GM12878 (cell line): ENCODE measurements at regions not wholly inside any gene's neighbourhood (a gene's known extent, or its start where the extent isn't known, plus 50 kb on each side); places are given as distances from the start of the nearest gene placed in this dataset.

Experiments
- ATAC-seq: fragments of 200-7000 bp; cut with Tn5 transposase; 3 replicates; pipeline ENCODE4 v1.9.1; 2020; ENCODE audit warnings: mild to moderate bottlenecking, moderate library complexity
- BruUV-seq: library from RNA; stranded (reverse); fragments of 400-500 nt; replicated peaks from 2 replicates; lab custom pipeline; 2021; lab: Mats Ljungman, UMichigan
- CTCF ChIA-PET: fragments of 300-600 bp; sonication (Branson Sonifier 250); formaldehyde crosslinking; extraction: SDS; loops from one replicate; lab custom pipeline; 2021; ENCODE audit warnings: inconsistent platforms; lab: Yijun Ruan, JAX
- POLR2A ChIA-PET: fragments of 350-600 bp; formaldehyde crosslinking; extraction: SDS; loops from one replicate; lab custom pipeline; 2021; ENCODE audit warnings: inconsistent platforms; lab: Charles Lee
- RAD21 ChIA-PET: fragments of 300-600 bp; sonication (Branson Sonifier 250); formaldehyde crosslinking; loops from one replicate; lab custom pipeline; 2023; ENCODE audit warnings: antibody characterized with exemption; ENCODE audit not compliant: unreplicated experiment; lab: Charles Lee
- SMC1A ChIA-PET: fragments of 300-600 bp; sonication (Branson Sonifier 250); formaldehyde crosslinking; loops from one replicate; lab custom pipeline; 2023; ENCODE audit not compliant: unreplicated experiment, uncharacterized antibody; lab: Charles Lee
- DNase-seq: peaks from one replicate; pipeline ENCODE4 v3.0.0-alpha.2; 2011; ENCODE audit warnings: low read depth, low spot score
- FAIRE-seq: peaks from 3 replicates; lab custom pipeline; 2011; peaks lifted over from hg19 to GRCh38; lab: Jason Lieb, UNC
- H2AFZ ChIP-seq: 2 replicates; pipeline ENCODE4 v1.6.0; 2011; ENCODE audit warnings: low read depth, low read length, control low read depth; ENCODE audit not compliant: control insufficient read depth
- H3K27ac ChIP-seq: 2 replicates; pipeline ENCODE4 v1.5.1; 2011; ENCODE audit warnings: control low read depth; ENCODE audit not compliant: control insufficient read depth, insufficient read depth
- H3K27me3 ChIP-seq, 2 experiments: replicated peaks in 1 of 2; 2 replicates each; pipeline versions ENCODE4 v1.6.0 to v1.6.1; 2011; ENCODE audit warnings: low read length in 1 of 2; ENCODE audit not compliant: control insufficient read depth in 2 of 2, insufficient read depth in 2 of 2
- H3K36me3 ChIP-seq, 2 experiments: 2 replicates each; pipeline ENCODE4 v1.5.1; 2011; ENCODE audit warnings: low read length in 1 of 2; ENCODE audit not compliant: control insufficient read depth in 2 of 2, insufficient read depth in 2 of 2
- H3K4me1 ChIP-seq: 2 replicates; pipeline ENCODE4 v1.6.1; 2011; ENCODE audit warnings: mild to moderate bottlenecking, low read length, moderate library complexity, mixed read lengths; ENCODE audit not compliant: control insufficient read depth, insufficient read depth
- H3K4me2 ChIP-seq: 2 replicates; pipeline ENCODE4 v1.6.0; 2011; ENCODE audit warnings: control low read depth; ENCODE audit not compliant: control insufficient read depth, insufficient read depth
- H3K4me3 ChIP-seq: fragments of 200-600 bp; sonication (generic); 2 replicates; pipeline ENCODE4 v1.5.1; 2016
- H3K79me2 ChIP-seq: 2 replicates; pipeline ENCODE4 v1.6.0; 2011; ENCODE audit warnings: low read length; ENCODE audit not compliant: control insufficient read depth, insufficient read depth
- H3K9ac ChIP-seq: 2 replicates; pipeline ENCODE4 v1.8.0; 2011; ENCODE audit warnings: low read length, control low read depth, mixed read lengths; ENCODE audit not compliant: control insufficient read depth, insufficient read depth
- H3K9me3 ChIP-seq: replicated peaks from 3 replicates; pipeline ENCODE4 v1.5.1; 2011; ENCODE audit warnings: mild to moderate bottlenecking, low read length; ENCODE audit not compliant: control insufficient read depth, insufficient read depth
- H4K20me1 ChIP-seq: 2 replicates; pipeline ENCODE4 v1.6.0; 2011; ENCODE audit not compliant: control insufficient read depth, insufficient read depth
- NBN ChIP-seq: fragments of 450-650 bp; IDR thresholded peaks from 2 replicates; pipeline ENCODE4 v1.6.1; 2016
- SRF ChIP-seq, 2 experiments: IDR thresholded peaks; 2 replicates each; pipeline ENCODE4 v1.6.1; 2011; ENCODE audit warnings: low read depth in 2 of 2, low read length in 2 of 2, mild to moderate bottlenecking in 1 of 2, moderate library complexity in 1 of 2
- WGBS: methylation state at CpG from one replicate; pipeline ENCODE4 v1.1.6; 2016; ENCODE audit warnings: low lambda C conversion rate; ENCODE audit not compliant: insufficient replicate concordance, insufficient coverage; ENCODE audit errors: missing lambda C conversion rate; 5-methylcytosine and 5-hydroxymethylcytosine counted together
- in situ Hi-C: fragments of 300-500 bp; cut with MboI; formaldehyde crosslinking; loops from 9 replicates; pipeline ENCODE4 v1.14.3; 2018; ENCODE audit warnings: mixed read lengths
- intact Hi-C: fragments of 100-400 bp; cut with micrococcal nuclease; formaldehyde crosslinking; loops from one replicate; pipeline ENCODE4 v1.14.2; 2022; ENCODE audit not compliant: unreplicated experiment

GRCh38 chr16:54432897-54433229 lies 146.3 kb upstream of the IRX3 start:
- FAIRE-seq = no peak
- H3K27me3 ChIP-seq = peaks cover 0 to 6% of the 10 kb centered on the region in 2 experiments; a peak in 1 of 4 replicates
- no TSS peak for BruUV-seq
- H3K4me3 ChIP-seq = no peak overlapping the region
- H3K27ac ChIP-seq = no peak overlapping the region
- no peak for TF ChIP-seq SRF (IDR thresholded peaks at IDR 0.05; ENCODE audit: low read depth in 2 of 2, low read length in 2 of 2)
- TF ChIP-seq, all 136 proteins: peak for 0
- no peak for ATAC-seq
- CTCF ChIA-PET = no interaction called here
- RAD21 ChIA-PET = no interaction called here
- no peaks in the 10 kb centered on the region for H4K20me1 ChIP-seq
- intact Hi-C loops = no loop called here
- 55% methylated on average over 6 of the region's 6 CpGs for WGBS
- H3K9ac ChIP-seq = no peak overlapping the region
- H3K36me3 ChIP-seq = no peaks in the 10 kb centered on the region
- no peak overlapping the region for H3K4me2 ChIP-seq
- POLR2A ChIA-PET = no interaction called here
- H3K4me1 ChIP-seq = no peaks in the 10 kb centered on the region
- H2AFZ ChIP-seq = no peak overlapping the region
- in situ Hi-C loops = no loop called here
- no peak for DNase-seq
- SMC1A ChIA-PET = no interaction called here
- H3K9me3 ChIP-seq = no peaks in the 10 kb centered on the region
- H3K79me2 ChIP-seq = no peaks in the 10 kb centered on the region

- RAD21 ChIA-PET = no interaction called here
- Histone ChIP-seq H3K4me2 (no peak overlapping the region), H3K9ac (no peak overlapping the region), H4K20me1 (no peaks in the 10 kb centered on the region), H2AFZ (no peak overlapping the region), H3K36me3 (no peaks in the 10 kb centered on the region), H3K27me3 (peaks cover 0 to 6% of the 10 kb centered on the region in 2 experiments; a peak in 1 of 4 replicates), H3K9me3 (no peaks in the 10 kb centered on the region), H3K4me1 (no peaks in the 10 kb centered on the region), H3K79me2 (no peaks in the 10 kb centered on the region), H3K27ac (no peak overlapping the region), H3K4me3 (no peak overlapping the region)
- in situ Hi-C loops (no loop called here), intact Hi-C loops (no loop called here)
- no peak for ATAC-seq
- CTCF ChIA-PET = no interaction called here
- WGBS = 34% methylated on average over 23 of the region's 23 CpGs
- no peak for TF ChIP-seq NBN
- no TSS peak for BruUV-seq
- POLR2A ChIA-PET = no interaction called here
- DNase-seq = no peak
- SMC1A ChIA-PET = no interaction called here
- no peak for FAIRE-seq
Measured at GRCh38 chr16:54431997-54432896, 145.7 kb upstream of the IRX3 start.
